ENCODE measurements at regions not wholly inside any gene's neighbourhood (a gene's known extent, or its start where the extent isn't known, plus 50 kb on each side); places are given as distances from the start of the nearest gene placed in this dataset.

- no peak for TF ChIP-seq MYC (IDR thresholded peaks at IDR 0.05; ENCODE audit: insufficient read depth, insufficient read length, insufficient replicate concordance, low read length, severe bottlenecking)
Observed at GRCh38 chr10:8213735-8214134, 159.2 kb downstream of the GATA3 start (continued).

GRCh38 chr10:8214587-8214986, 160.1 kb downstream of the GATA3 start:
- ChIA-PET CTCF (no interaction called here), RAD21 (ENCODE audit: unreplicated experiment) (no interaction called here), POLR2A (no interaction called here), SMC1A (ENCODE audit: uncharacterized antibody, unreplicated experiment) (no interaction called here)
- no peak overlapping the region for H3K4me2 ChIP-seq (ENCODE audit: control insufficient read depth, insufficient read depth)
- no peaks in the 10 kb centered on the region for H3K9me3 ChIP-seq (replicated peaks; ENCODE audit: control insufficient read depth, insufficient read depth, low read length)
- no peak overlapping the region for H3K9ac ChIP-seq (ENCODE audit: control insufficient read depth, insufficient read depth, low read length)
- no peaks in the 10 kb centered on the region for H3K79me2 ChIP-seq (ENCODE audit: control insufficient read depth, insufficient read depth, low read length)
- FAIRE-seq (no peak), ATAC-seq (no peak), DNase-seq (ENCODE audit: low read depth, low spot score) (no peak)
- in situ Hi-C loops (cut with MboI) (no loop called here), intact Hi-C loops (cut with micrococcal nuclease; ENCODE audit: unreplicated experiment) (no loop called here)
- no peak overlapping the region for H2AFZ ChIP-seq (ENCODE audit: control insufficient read depth, low read depth, low read length)
- H3K27me3 ChIP-seq (replicated peaks in 1 of 2; ENCODE audit: control insufficient read depth in 2 of 2, insufficient read depth in 2 of 2, low read length in 1 of 2), result no peaks in the 10 kb centered on the region
- no peaks in the 10 kb centered on the region for H3K36me3 ChIP-seq (ENCODE audit: control insufficient read depth in 2 of 2, insufficient read depth in 2 of 2, low read length in 1 of 2)
- H4K20me1 ChIP-seq (ENCODE audit: control insufficient read depth, insufficient read depth), result no peaks in the 10 kb centered on the region
- no peaks in the 10 kb centered on the region for H3K4me1 ChIP-seq (ENCODE audit: control insufficient read depth, insufficient read depth, low read length)
- 57% methylated on average over 4 of the region's 4 CpGs for WGBS (ENCODE audit: insufficient coverage, insufficient replicate concordance, low lambda C conversion rate, missing lambda C conversion rate)
- H3K27ac ChIP-seq (ENCODE audit: control insufficient read depth, insufficient read depth), result no peak overlapping the region
- H3K4me3 ChIP-seq, result no peak overlapping the region
- BruUV-seq (replicated peaks), result no TSS peak
- TF ChIP-seq, protein P1, sequence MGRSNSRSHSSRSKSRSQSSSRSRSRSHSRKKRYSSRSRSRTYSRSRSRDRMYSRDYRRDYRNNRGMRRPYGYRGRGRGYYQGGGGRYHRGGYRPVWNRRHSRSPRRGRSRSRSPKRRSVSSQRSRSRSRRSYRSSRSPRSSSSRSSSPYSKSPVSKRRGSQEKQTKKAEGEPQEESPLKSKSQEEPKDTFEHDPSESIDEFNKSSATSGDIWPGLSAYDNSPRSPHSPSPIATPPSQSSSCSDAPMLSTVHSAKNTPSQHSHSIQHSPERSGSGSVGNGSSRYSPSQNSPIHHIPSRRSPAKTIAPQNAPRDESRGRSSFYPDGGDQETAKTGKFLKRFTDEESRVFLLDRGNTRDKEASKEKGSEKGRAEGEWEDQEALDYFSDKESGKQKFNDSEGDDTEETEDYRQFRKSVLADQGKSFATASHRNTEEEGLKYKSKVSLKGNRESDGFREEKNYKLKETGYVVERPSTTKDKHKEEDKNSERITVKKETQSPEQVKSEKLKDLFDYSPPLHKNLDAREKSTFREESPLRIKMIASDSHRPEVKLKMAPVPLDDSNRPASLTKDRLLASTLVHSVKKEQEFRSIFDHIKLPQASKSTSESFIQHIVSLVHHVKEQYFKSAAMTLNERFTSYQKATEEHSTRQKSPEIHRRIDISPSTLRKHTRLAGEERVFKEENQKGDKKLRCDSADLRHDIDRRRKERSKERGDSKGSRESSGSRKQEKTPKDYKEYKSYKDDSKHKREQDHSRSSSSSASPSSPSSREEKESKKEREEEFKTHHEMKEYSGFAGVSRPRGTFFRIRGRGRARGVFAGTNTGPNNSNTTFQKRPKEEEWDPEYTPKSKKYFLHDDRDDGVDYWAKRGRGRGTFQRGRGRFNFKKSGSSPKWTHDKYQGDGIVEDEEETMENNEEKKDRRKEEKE (IDR thresholded peaks at IDR 0.05), result no peak
- TF ChIP-seq, protein P2, sequence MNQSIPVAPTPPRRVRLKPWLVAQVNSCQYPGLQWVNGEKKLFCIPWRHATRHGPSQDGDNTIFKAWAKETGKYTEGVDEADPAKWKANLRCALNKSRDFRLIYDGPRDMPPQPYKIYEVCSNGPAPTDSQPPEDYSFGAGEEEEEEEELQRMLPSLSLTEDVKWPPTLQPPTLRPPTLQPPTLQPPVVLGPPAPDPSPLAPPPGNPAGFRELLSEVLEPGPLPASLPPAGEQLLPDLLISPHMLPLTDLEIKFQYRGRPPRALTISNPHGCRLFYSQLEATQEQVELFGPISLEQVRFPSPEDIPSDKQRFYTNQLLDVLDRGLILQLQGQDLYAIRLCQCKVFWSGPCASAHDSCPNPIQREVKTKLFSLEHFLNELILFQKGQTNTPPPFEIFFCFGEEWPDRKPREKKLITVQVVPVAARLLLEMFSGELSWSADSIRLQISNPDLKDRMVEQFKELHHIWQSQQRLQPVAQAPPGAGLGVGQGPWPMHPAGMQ (IDR thresholded peaks at IDR 0.05; ENCODE audit: borderline replicate concordance), result no peak
- TF ChIP-seq TCF3 (IDR thresholded peaks at IDR 0.05; ENCODE audit: borderline replicate concordance, insufficient read depth, low read depth, low read length) (no peak), MAX (IDR thresholded peaks at IDR 0.05; ENCODE audit: low read depth, low read length) (no peak), SPI1 (IDR thresholded peaks at IDR 0.05; ENCODE audit: borderline replicate concordance, insufficient read depth, low read depth, low read length) (no peak), RFX5 (IDR thresholded peaks at IDR 0.05; ENCODE audit: low read depth, low read length) (no peak)
- TF ChIP-seq, protein P3, sequence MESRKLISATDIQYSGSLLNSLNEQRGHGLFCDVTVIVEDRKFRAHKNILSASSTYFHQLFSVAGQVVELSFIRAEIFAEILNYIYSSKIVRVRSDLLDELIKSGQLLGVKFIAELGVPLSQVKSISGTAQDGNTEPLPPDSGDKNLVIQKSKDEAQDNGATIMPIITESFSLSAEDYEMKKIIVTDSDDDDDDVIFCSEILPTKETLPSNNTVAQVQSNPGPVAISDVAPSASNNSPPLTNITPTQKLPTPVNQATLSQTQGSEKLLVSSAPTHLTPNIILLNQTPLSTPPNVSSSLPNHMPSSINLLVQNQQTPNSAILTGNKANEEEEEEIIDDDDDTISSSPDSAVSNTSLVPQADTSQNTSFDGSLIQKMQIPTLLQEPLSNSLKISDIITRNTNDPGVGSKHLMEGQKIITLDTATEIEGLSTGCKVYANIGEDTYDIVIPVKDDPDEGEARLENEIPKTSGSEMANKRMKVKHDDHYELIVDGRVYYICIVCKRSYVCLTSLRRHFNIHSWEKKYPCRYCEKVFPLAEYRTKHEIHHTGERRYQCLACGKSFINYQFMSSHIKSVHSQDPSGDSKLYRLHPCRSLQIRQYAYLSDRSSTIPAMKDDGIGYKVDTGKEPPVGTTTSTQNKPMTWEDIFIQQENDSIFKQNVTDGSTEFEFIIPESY (IDR thresholded peaks at IDR 0.05), result no peak
- TF ChIP-seq, protein P4, sequence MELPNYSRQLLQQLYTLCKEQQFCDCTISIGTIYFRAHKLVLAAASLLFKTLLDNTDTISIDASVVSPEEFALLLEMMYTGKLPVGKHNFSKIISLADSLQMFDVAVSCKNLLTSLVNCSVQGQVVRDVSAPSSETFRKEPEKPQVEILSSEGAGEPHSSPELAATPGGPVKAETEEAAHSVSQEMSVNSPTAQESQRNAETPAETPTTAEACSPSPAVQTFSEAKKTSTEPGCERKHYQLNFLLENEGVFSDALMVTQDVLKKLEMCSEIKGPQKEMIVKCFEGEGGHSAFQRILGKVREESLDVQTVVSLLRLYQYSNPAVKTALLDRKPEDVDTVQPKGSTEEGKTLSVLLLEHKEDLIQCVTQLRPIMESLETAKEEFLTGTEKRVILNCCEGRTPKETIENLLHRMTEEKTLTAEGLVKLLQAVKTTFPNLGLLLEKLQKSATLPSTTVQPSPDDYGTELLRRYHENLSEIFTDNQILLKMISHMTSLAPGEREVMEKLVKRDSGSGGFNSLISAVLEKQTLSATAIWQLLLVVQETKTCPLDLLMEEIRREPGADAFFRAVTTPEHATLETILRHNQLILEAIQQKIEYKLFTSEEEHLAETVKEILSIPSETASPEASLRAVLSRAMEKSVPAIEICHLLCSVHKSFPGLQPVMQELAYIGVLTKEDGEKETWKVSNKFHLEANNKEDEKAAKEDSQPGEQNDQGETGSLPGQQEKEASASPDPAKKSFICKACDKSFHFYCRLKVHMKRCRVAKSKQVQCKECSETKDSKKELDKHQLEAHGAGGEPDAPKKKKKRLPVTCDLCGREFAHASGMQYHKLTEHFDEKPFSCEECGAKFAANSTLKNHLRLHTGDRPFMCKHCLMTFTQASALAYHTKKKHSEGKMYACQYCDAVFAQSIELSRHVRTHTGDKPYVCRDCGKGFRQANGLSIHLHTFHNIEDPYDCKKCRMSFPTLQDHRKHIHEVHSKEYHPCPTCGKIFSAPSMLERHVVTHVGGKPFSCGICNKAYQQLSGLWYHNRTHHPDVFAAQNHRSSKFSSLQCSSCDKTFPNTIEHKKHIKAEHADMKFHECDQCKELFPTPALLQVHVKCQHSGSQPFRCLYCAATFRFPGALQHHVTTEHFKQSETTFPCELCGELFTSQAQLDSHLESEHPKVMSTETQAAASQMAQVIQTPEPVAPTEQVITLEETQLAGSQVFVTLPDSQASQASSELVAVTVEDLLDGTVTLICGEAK (IDR thresholded peaks at IDR 0.05; ENCODE audit: borderline replicate concordance), result no peak
